Amygdala (tissue), 56 donors: ENCODE measurements at regions not wholly inside any gene's neighbourhood (a gene's known extent, or its start where the extent isn't known, plus 50 kb on each side); places are given as distances from the start of the nearest gene placed in this dataset.
"Not testable (repeated sequence)": the region's sequence is repeated elsewhere in the genome, so short reads cannot be mapped to it uniquely, and the experiment has no call there.

ENCODE experiments used
- DNase-seq, 56 donors: peaks; one replicate each; lab custom pipeline; 2025; lab: John Stamatoyannopoulos, UW

GRCh38 chr1:203401199-203401877 is 50.4 kb upstream of the FMOD start:
- DNase-seq, result no peak

GRCh38 chr1:203402152-203402551 is 51.2 kb upstream of the FMOD start:
- DNase-seq, result no peak

- DNase-seq, result no peak
These were observed 51.9 kb upstream of the FMOD start for GRCh38 chr1:203402629-203403337.

- DNase-seq, result no peak
These were observed 52.7 kb upstream of the FMOD start for GRCh38 chr1:203403586-203403985.

- DNase-seq, result no peak
These were observed 53.6 kb upstream of the FMOD start for GRCh38 chr1:203404546-203404945.

- no peak for DNase-seq
These were observed 54.9 kb upstream of the FMOD start for GRCh38 chr1:203405703-203406438.

GRCh38 chr1:203406446-203407045 is 55.6 kb upstream of the FMOD start:
- DNase-seq, result peak in 3 of 56 donors; percentile 3 to 11 (median 8)

- no peak for DNase-seq
These were observed 56.4 kb upstream of the FMOD start for GRCh38 chr1:203407296-203407695.

- peak in 50 of 56 donors; percentile 6 to 81 (median 56) for DNase-seq
These were observed 57.9 kb upstream of the FMOD start for GRCh38 chr1:203408486-203409481.

GRCh38 chr1:203410182-203410900 is 59.4 kb upstream of the FMOD start:
- no peak for DNase-seq

- DNase-seq, result not testable (repeated sequence)
These were observed 60.5 kb upstream of the FMOD start for GRCh38 chr1:203411431-203411830.

GRCh38 chr1:203419558-203419957 is 56.0 kb upstream of the PRELP start:
- DNase-seq, result no peak

GRCh38 chr1:203420263-203420662 is 55.3 kb upstream of the PRELP start:
- no peak for DNase-seq

- no peak for DNase-seq
These were observed 54.4 kb upstream of the PRELP start for GRCh38 chr1:203421246-203421645.

- DNase-seq, result no peak
These were observed 53.5 kb upstream of the PRELP start for GRCh38 chr1:203422116-203422515.

GRCh38 chr1:203422656-203423055 is 53.0 kb upstream of the PRELP start:
- DNase-seq, result no peak

- DNase-seq, result no peak
These were observed 51.3 kb upstream of the PRELP start for GRCh38 chr1:203424285-203424684.

- DNase-seq, result no peak
These were observed 50.5 kb upstream of the PRELP start for GRCh38 chr1:203424861-203425662.

GRCh38 chr1:203425663-203425975 is 50.0 kb upstream of the PRELP start:
- no peak for DNase-seq
